Calu3 (cell line): ENCODE measurements at regions not wholly inside any gene's neighbourhood (a gene's known extent, or its start where the extent isn't known, plus 50 kb on each side); places are given as distances from the start of the nearest gene placed in this dataset.

Source experiments
- BruUV-seq: library from RNA; stranded (reverse); fragments of 400-500 nt; replicated peaks from 2 replicates; lab custom pipeline; 2021; lab: Mats Ljungman, UMichigan
- CTCF ChIA-PET: fragments of 300-600 bp; sonication (Branson Sonifier 250); formaldehyde crosslinking; loops from one replicate; lab custom pipeline; 2022; ENCODE audit warnings: antibody characterized with exemption; lab: Charles Lee
- DNase-seq: peaks from one replicate; pipeline ENCODE4 v3.0.0; 2022
- H3K27ac Mint-ChIP-seq: one replicate; pipeline ENCODE4 v1.8.0; 2022; ENCODE audit warnings: mixed read lengths; ENCODE audit not compliant: unreplicated experiment
- H3K27me3 Mint-ChIP-seq: one replicate; pipeline ENCODE4 v1.8.0; 2022; ENCODE audit warnings: mixed read lengths; ENCODE audit not compliant: unreplicated experiment
- H3K36me3 Mint-ChIP-seq: one replicate; pipeline ENCODE4 v1.8.0; 2022; ENCODE audit warnings: mild to moderate bottlenecking, moderate library complexity, mixed read lengths; ENCODE audit not compliant: insufficient read depth, unreplicated experiment
- H3K4me1 Mint-ChIP-seq: one replicate; pipeline ENCODE4 v1.8.0; 2022; ENCODE audit warnings: mild to moderate bottlenecking, low read depth, mixed read lengths; ENCODE audit not compliant: unreplicated experiment
- H3K4me3 Mint-ChIP-seq: one replicate; pipeline ENCODE4 v1.8.0; 2022; ENCODE audit warnings: mild to moderate bottlenecking, low read depth, moderate library complexity, mixed read lengths; ENCODE audit not compliant: unreplicated experiment
- H3K9me3 Mint-ChIP-seq: one replicate; pipeline ENCODE4 v1.8.0; 2022; ENCODE audit warnings: low read depth, mixed read lengths; ENCODE audit not compliant: unreplicated experiment
- CTCF ChIP-seq: fragments of 200-600 bp; IDR thresholded peaks from one replicate; pipeline ENCODE4 v1.8.0; 2022; ENCODE audit warnings: antibody characterized with exemption; ENCODE audit not compliant: unreplicated experiment
- intact Hi-C: fragments of 100-400 bp; cut with micrococcal nuclease; formaldehyde crosslinking; loops from one replicate; pipeline ENCODE4 v1.10.0; 2022; ENCODE audit not compliant: unreplicated experiment

- Mint-ChIP-seq H3K36me3 (no peaks in the 10 kb centered on the region), H3K4me1 (peaks cover 22% of the 10 kb centered on the region), H3K4me3 (no peak overlapping the region), H3K27ac (no peak overlapping the region), H3K9me3 (peaks cover 5% of the 10 kb centered on the region), H3K27me3 (no peaks in the 10 kb centered on the region)
- no peak for DNase-seq
- intact Hi-C loops, result no loop called here
- no TSS peak for BruUV-seq
- CTCF ChIA-PET, result no interaction called here
- no peak for TF ChIP-seq CTCF
Observed at GRCh38 chr12:88801227-88802095, 221.2 kb upstream of the KITLG start.

- BruUV-seq, result no TSS peak
- Mint-ChIP-seq H3K36me3 (no peaks in the 10 kb centered on the region), H3K4me1 (no peaks in the 10 kb centered on the region), H3K4me3 (no peak overlapping the region), H3K27ac (no peak overlapping the region), H3K9me3 (peaks cover 17% of the 10 kb centered on the region), H3K27me3 (no peaks in the 10 kb centered on the region)
- CTCF ChIA-PET, result no interaction called here
- intact Hi-C loops, result no loop called here
- no peak for TF ChIP-seq CTCF
- no peak for DNase-seq
Observed at GRCh38 chr12:88793096-88793495, 212.8 kb upstream of the KITLG start.

GRCh38 chr12:88790231-88790630 lies 210.0 kb upstream of the KITLG start:
- Mint-ChIP-seq H3K36me3 (no peaks in the 10 kb centered on the region), H3K9me3 (peaks cover 12% of the 10 kb centered on the region), H3K27ac (no peak overlapping the region), H3K4me1 (peaks cover 2% of the 10 kb centered on the region), H3K27me3 (no peaks in the 10 kb centered on the region), H3K4me3 (no peak overlapping the region)
- no TSS peak for BruUV-seq
- TF ChIP-seq CTCF, result no peak
- CTCF ChIA-PET, result no interaction called here
- intact Hi-C loops, result no loop called here
- no peak for DNase-seq

GRCh38 chr12:88784166-88784565 lies 203.9 kb upstream of the KITLG start:
- no peak for TF ChIP-seq CTCF
- Mint-ChIP-seq H3K4me3 (no peak overlapping the region), H3K9me3 (peaks cover 2% of the 10 kb centered on the region), H3K27me3 (no peaks in the 10 kb centered on the region), H3K4me1 (peaks cover 28% of the 10 kb centered on the region), H3K36me3 (no peaks in the 10 kb centered on the region), H3K27ac (peak overlapping the region; percentile 0)
- no peak for DNase-seq
- CTCF ChIA-PET, result no interaction called here
- no TSS peak for BruUV-seq
- intact Hi-C loops, result no loop called here
